Activated T-helper 17 cell treated with anti-CD3 and anti-CD28 coated beads, Interleukin-2, amount 50 U/mL, for 72 hours (primary cell): ENCODE measurements at regions not wholly inside any gene's neighbourhood (a gene's known extent, or its start where the extent isn't known, plus 50 kb on each side); places are given as distances from the start of the nearest gene placed in this dataset.
A peak's percentile ranks its signal among the peaks of the same experiment; 100 is the strongest.
"Not testable (repeated sequence)": the region's sequence is repeated elsewhere in the genome, so short reads cannot be mapped to it uniquely, and the experiment has no call there.

Source experiments
- ATAC-seq: fragments of 150-1000 bp; cut with Tn5 transposase; replicated peaks from 2 replicates; pipeline ENCODE4 v1.10.0; 2021; ENCODE audit warnings: mild to moderate bottlenecking, moderate library complexity
- H3K27ac Mint-ChIP-seq: one replicate; pipeline ENCODE4 v1.8.0; 2022; ENCODE audit warnings: mixed read lengths
- H3K27me3 Mint-ChIP-seq: one replicate; pipeline ENCODE4 v1.8.0; 2022; ENCODE audit warnings: mixed read lengths
- H3K36me3 Mint-ChIP-seq: one replicate; pipeline ENCODE4 v1.8.0; 2022; ENCODE audit warnings: low read depth, mild to moderate bottlenecking, mixed read lengths
- H3K4me1 Mint-ChIP-seq: one replicate; pipeline ENCODE4 v1.8.0; 2022; ENCODE audit warnings: mixed read lengths
- H3K4me3 Mint-ChIP-seq: one replicate; pipeline ENCODE4 v1.8.0; 2022; ENCODE audit warnings: mild to moderate bottlenecking, mixed read lengths
- H3K9me3 Mint-ChIP-seq: one replicate; pipeline ENCODE4 v1.8.0; 2022; ENCODE audit warnings: mixed read lengths

DNA sequence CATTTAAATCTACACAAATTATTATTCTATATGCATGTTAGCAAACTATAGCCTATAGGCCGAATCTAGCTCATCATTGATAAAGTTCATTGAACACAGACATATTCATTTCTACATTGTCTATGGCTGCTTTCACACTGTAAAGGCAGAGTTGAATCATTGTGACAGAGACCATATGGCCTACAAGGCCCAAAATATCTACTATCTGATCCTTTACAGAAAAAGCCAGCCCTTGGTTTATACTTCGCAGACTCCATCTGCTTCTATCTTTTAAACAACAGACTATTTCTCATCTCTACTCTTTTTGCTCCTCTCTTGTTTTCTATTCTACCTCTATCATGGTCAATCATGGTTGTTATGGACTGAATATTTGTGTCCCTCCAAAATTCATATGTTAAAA, 190.7 kb downstream of the EXOC5 start:
- Mint-ChIP-seq H3K4me1 (no peaks in the 10 kb centered on the region), H3K9me3 (no peaks in the 10 kb centered on the region), H3K4me3 (no peak overlapping the region), H3K27ac (no peak overlapping the region), H3K36me3 (no peaks in the 10 kb centered on the region), H3K27me3 (peaks cover 10% of the 10 kb centered on the region)
- no peak for ATAC-seq

DNA sequence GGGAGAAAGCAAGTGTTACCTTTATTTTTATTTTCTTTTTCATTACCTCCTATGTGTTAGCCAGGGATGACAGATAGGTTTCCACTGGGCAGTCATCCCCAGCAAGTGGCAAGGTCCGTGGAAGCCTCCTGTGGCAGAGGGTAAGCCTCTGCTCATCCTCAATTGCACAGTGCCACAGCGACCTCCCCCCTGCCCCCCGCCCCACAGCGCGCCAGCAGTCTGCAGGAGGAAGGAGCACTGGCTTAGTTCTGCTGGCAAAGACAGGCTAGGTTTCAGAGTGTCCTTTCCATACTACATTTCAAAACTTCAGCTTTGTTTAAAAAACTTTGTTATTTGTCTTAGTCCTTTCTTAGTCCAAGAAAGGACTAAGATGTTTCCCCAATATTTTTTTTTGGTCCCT, 194.7 kb downstream of the EXOC5 start:
- Mint-ChIP-seq H3K27ac (no peak overlapping the region), H3K4me1 (no peaks in the 10 kb centered on the region), H3K4me3 (no peak overlapping the region), H3K27me3 (peaks cover 3% of the 10 kb centered on the region), H3K9me3 (no peaks in the 10 kb centered on the region), H3K36me3 (no peaks in the 10 kb centered on the region)
- ATAC-seq = no peak

DNA sequence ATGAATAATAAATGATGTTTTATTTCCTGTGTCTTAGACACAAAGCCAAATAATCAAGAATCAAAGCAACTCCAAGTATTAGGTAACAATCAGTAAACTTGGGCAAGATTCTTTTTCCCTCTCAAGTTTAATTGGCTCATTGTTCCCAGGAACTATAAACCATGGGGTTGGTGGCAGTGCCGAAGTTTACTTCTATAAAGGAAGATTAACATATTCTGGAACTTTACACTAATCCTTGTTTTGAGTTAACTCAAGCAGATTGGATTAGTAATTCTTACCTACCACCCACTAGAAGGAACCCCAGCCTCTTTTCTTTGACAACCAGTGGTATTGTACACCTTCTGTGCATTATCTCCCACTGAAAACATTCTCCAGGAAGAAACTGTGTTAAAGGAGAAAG, 197.1 kb downstream of the EXOC5 start:
- Mint-ChIP-seq H3K4me1 (no peaks in the 10 kb centered on the region), H3K27me3 (peaks cover 14% of the 10 kb centered on the region), H3K4me3 (no peak overlapping the region), H3K27ac (no peak overlapping the region), H3K36me3 (no peaks in the 10 kb centered on the region), H3K9me3 (no peaks in the 10 kb centered on the region)
- no peak for ATAC-seq

DNA sequence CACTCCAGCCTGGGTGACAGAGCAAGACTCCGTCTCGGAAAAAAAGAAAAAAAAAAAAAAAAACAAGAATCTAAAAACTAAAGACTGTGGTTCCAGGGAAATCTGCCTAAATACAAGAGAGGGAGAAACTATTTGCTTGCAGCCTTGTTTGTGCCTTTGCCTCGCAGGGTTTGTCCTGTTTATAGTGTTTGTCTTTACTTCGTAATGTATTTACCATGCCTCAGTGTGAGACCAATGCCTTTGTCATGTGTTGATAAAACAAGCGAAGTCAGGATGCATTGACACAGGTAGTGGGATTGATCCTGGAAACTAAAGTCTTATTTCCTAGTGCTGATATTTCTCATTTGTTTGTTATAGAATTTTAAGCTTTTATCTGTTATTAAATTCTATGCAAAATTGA, 199.0 kb downstream of the EXOC5 start:
- H3K4me3 Mint-ChIP-seq = no peak overlapping the region
- H3K27ac Mint-ChIP-seq = no peak overlapping the region
- ATAC-seq = no peak
- H3K27me3 Mint-ChIP-seq = peaks cover 14% of the 10 kb centered on the region
- no peaks in the 10 kb centered on the region for H3K4me1 Mint-ChIP-seq
- H3K9me3 Mint-ChIP-seq = no peaks in the 10 kb centered on the region
- no peaks in the 10 kb centered on the region for H3K36me3 Mint-ChIP-seq

DNA sequence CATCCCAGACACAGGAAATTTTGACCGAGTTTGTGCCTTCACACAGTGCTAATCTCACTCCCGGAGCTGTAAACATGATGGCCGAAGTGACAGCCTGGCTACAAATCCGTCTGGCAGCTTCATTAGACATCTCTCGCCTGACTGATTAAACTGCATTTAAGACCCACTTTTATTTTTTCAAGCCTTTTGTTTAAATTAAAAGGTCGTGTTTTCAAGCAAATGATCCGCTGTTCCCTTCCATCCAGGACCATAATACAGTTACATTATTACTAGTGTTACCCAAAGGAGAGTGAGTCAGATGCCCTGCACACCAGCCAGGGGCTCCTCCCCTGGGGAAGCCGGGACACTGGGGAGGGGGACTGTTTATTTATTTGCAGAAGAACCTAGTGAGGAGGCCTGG, 200.2 kb downstream of the EXOC5 start:
- Mint-ChIP-seq H3K9me3 (no peaks in the 10 kb centered on the region), H3K4me3 (no peak overlapping the region), H3K27me3 (peaks cover 14% of the 10 kb centered on the region), H3K27ac (no peak overlapping the region), H3K4me1 (no peaks in the 10 kb centered on the region), H3K36me3 (no peaks in the 10 kb centered on the region)
- ATAC-seq = no peak

DNA sequence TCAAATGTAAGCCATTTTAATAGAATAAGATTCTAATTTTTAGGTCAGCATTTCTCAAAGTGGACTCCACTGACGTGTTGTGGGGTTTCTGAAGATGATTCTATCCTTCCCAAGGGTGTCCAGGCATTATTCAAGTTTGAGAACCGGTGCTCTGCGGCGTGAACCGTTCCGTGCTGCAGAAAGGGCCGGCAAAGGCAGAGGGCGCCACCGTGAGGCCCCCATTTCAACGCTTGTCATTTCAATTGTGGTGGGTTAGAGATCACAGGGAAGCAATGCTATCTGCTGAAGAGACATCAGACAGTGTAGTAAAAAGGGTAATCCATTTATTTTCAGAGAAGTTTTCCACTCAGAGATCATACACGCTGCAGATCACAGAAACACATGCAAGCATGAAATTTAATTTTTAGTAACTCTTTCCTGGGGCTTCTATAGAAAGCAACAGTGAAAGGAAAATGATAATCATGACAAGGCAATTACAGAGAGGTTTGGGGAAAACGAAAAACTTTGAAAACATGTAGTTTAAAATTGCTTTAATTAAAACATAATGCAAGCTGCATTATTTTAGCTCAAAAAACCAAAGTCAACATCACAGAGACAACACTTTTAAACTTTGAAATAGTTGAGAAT, 201.7 kb downstream of the EXOC5 start:
- H3K27me3 Mint-ChIP-seq = peaks cover 20% of the 10 kb centered on the region
- H3K4me1 Mint-ChIP-seq = peaks cover 7% of the 10 kb centered on the region
- no peak overlapping the region for H3K4me3 Mint-ChIP-seq
- H3K9me3 Mint-ChIP-seq = no peaks in the 10 kb centered on the region
- no peak overlapping the region for H3K27ac Mint-ChIP-seq
- peak; percentile 70 for ATAC-seq
- H3K36me3 Mint-ChIP-seq = no peaks in the 10 kb centered on the region

DNA sequence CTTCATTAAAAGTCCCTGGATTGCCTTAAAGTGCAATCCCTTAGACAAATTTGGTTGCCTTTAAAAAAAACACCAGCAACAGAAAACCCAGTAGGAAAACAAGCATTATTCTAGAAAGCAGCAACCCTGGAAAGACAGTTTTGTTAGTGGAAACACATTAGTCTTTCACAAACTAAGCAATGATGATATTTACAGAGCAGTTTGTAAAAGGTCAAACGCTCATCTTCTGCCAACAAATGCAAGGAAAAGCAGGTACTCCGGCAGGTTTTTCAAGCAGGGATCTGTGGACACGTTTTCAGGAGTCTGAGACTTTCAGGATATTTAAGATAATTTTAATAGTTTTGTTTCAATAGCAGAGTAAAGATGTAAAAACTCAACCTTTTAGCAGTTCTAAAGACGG, 202.2 kb downstream of the EXOC5 start:
- Mint-ChIP-seq H3K27ac (no peak overlapping the region), H3K36me3 (no peaks in the 10 kb centered on the region), H3K27me3 (peaks cover 20% of the 10 kb centered on the region), H3K4me3 (no peak overlapping the region), H3K9me3 (no peaks in the 10 kb centered on the region), H3K4me1 (peaks cover 7% of the 10 kb centered on the region)
- ATAC-seq = no peak

DNA sequence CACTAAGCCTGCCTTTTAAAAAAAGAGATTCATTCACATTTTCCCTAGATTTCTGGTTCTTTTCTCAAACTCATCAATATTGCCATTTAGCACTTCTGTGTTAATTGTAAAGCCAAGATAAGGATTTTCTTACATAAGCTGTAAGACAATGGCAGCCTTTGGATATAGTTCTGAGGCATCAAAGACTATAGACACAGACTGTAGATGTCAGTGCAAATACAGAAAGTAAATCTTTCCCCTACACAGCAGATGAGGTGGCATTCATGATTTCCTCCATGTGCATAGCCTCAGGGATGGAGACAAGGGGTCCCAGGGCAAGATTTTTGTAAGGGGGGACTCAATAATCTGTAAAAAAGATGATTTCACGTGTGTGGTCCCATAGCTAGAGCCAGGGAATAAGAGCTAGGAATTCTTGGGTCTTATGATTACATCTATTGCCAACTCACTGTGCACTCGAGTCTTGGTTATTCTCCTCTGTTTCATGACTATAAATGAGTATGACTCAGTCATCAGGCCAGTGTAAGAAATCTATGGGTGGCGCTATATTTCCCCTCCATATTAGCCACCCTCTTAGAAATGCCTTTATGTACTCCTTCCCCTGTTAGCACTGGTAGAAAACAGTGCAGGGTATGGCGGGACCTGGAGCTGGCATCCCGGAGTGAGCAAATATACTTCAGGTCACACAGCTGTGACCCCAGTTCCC, 207.5 kb downstream of the EXOC5 start:
- Mint-ChIP-seq H3K9me3 (no peaks in the 10 kb centered on the region), H3K27me3 (peaks cover 6% of the 10 kb centered on the region), H3K36me3 (no peaks in the 10 kb centered on the region), H3K4me3 (peak overlapping the region; percentile 49), H3K4me1 (peaks cover 24% of the 10 kb centered on the region), H3K27ac (peak overlapping the region; percentile 74)
- ATAC-seq = peak; percentile 53

DNA sequence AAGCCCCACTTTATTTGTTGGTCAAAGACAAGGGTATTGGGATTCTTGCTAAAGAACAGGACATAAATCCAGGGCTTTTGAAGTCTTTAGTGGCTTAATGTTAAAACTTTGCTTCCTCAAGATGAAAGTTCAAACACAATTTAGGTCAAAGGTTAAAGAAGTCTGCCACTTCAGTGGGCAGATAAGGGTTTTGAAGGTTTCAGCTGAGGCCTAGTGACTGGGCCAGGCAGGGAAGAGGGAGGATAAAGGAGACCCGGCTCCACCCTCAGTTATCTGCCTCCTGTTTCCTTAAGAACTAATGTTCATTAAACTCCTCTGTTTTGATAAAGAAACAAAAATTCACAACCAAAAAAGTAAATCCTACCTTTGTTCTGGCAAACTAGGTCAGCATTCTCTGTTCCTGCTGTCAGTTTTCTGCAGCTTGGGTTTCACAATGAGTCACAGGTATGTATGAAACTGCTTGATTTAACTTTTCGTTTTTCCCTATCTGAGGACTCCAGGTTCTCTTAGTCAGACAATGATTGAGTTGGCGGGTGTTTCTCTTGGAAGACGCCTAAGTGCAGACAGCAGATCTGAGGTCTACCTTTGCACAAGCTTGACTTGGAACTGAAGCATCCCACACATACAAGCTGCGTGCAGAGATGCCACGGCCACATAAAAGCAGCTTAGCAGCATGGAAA, 208.3 kb downstream of the EXOC5 start:
- H3K27me3 Mint-ChIP-seq = peaks cover 6% of the 10 kb centered on the region
- peak overlapping the region; percentile 49 for H3K4me3 Mint-ChIP-seq
- peaks cover 24% of the 10 kb centered on the region for H3K4me1 Mint-ChIP-seq
- ATAC-seq = peak; percentile 97
- H3K9me3 Mint-ChIP-seq = no peaks in the 10 kb centered on the region
- H3K27ac Mint-ChIP-seq = peak overlapping the region; percentile 74
- no peaks in the 10 kb centered on the region for H3K36me3 Mint-ChIP-seq

DNA sequence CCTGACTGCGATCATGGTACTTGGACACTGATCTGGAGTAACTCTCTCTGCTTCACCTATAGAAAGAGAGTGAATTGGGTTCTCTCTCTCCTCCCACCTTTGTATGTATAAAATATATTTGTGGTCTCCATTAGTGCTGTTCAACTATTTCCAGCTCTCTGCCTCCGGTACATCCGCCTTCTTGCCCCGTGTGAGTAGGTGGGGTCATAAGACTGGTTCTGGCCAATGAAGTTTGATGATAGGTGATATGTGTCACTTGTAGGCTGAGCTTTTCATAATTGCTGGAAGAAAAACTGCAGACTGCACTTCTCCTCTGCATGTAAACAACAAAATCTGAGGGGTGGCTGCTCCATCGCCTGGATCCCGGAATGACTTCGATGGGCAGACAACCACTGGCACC, 210.4 kb downstream of the EXOC5 start:
- Mint-ChIP-seq H3K4me1 (peaks cover 24% of the 10 kb centered on the region), H3K36me3 (no peaks in the 10 kb centered on the region), H3K27me3 (peaks cover 9% of the 10 kb centered on the region), H3K9me3 (no peaks in the 10 kb centered on the region), H3K4me3 (no peak overlapping the region), H3K27ac (no peak overlapping the region)
- ATAC-seq = no peak

DNA sequence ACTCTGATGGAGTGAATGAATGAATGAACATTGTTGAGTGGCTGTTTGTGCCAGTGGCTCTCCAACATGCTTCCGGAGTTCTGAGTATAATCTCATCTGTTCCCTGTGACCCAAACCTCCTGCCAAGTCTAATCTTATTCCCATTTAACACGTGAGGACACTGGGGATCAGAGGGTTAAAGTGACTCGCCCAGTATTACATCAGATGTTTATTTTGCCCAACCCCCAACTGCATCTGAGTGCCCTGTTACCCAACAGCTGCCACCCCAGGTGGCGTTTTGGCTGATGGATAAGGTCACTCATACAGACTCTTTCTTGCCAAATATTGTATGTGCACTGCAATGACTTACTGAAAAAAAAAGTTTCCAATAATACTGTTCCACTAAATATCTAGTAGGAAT, 210.9 kb downstream of the EXOC5 start:
- ATAC-seq = no peak
- H3K36me3 Mint-ChIP-seq = no peaks in the 10 kb centered on the region
- H3K4me3 Mint-ChIP-seq = no peak overlapping the region
- H3K27me3 Mint-ChIP-seq = peaks cover 9% of the 10 kb centered on the region
- no peak overlapping the region for H3K27ac Mint-ChIP-seq
- no peaks in the 10 kb centered on the region for H3K9me3 Mint-ChIP-seq
- peaks cover 24% of the 10 kb centered on the region for H3K4me1 Mint-ChIP-seq

DNA sequence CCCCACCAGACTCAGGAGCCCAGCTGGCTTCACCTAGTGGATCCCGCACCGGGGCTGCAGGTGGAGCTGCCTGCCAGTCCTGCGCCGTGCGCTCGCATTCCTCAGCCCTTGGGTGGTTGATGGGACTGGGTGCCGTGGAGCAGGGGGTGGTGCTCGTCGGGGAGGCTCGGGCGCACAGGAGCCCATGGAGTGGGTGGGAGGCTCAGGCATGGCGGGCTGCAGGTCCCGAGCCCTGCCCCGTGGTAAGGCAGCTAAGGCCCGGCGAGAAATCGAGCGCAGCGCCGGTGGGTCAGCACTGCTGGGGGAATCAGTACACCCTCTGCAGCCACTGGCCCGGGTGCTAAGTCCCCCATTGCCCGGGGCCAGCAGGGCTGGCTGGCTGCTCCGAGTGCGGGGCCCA, 212.2 kb downstream of the EXOC5 start:
- not testable (repeated sequence) for H3K27me3 Mint-ChIP-seq, ATAC-seq, H3K9me3 Mint-ChIP-seq, H3K4me3 Mint-ChIP-seq, H3K36me3 Mint-ChIP-seq, H3K27ac Mint-ChIP-seq
- peaks cover 17% of the 10 kb centered on the region for H3K4me1 Mint-ChIP-seq

DNA sequence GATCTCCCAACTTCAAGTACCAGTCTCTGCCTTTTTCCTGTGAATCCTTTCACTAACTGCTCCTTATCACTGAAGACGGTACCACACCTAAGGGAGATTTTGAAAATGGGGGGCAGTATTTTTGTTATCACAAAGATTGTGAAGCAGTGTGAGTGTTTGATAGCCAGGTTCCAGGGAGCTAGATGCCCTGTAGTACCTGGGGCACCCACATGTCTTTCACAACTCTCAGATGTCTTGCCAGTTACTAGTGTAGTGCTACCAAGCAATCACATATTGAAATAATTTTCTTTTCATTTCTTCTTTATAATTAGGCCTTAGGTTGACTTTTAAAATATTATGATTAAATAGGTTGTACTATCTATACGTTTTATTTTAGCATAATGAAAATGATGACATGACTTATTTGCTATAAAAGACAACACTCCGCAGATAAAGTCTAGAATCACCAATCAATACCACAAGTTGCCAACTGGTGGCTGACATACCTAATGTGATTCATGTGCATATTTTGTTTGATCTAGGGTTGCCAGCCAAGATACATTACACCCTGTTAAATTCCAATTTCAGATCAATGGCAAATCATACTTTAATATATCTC, 215.9 kb downstream of the EXOC5 start:
- no peaks in the 10 kb centered on the region for H3K4me1 Mint-ChIP-seq

DNA sequence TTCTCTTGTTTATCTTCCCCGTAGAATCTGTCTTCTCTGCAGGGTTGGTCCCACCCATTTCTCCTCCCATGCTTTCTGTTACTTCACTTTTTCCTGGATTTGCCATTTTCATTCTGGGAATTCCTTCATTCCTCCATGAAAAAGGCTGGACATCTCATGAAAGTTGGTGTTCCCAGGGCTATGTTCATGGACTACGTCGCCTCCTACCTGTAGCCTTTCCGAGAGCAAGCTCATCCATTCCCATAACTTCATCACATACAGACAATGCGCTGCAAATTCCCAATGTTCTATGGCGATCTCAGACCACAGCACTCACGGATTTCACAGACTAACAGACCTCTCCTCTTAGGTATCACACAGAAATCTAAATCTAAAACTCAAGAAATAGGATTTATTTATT, 217.1 kb downstream of the EXOC5 start:
- H3K27me3 Mint-ChIP-seq = peaks cover 10% of the 10 kb centered on the region
- H3K4me3 Mint-ChIP-seq = no peak overlapping the region
- no peaks in the 10 kb centered on the region for H3K36me3 Mint-ChIP-seq
- ATAC-seq = no peak
- no peak overlapping the region for H3K27ac Mint-ChIP-seq
- no peaks in the 10 kb centered on the region for H3K4me1 Mint-ChIP-seq
- no peaks in the 10 kb centered on the region for H3K9me3 Mint-ChIP-seq

More for the DNA sequence above, 215.9 kb downstream of the EXOC5 start:
- no peak for ATAC-seq
- no peak overlapping the region for H3K4me3 Mint-ChIP-seq
- peaks cover 10% of the 10 kb centered on the region for H3K27me3 Mint-ChIP-seq
- no peaks in the 10 kb centered on the region for H3K36me3 Mint-ChIP-seq
- H3K9me3 Mint-ChIP-seq = no peaks in the 10 kb centered on the region
- H3K27ac Mint-ChIP-seq = no peak overlapping the region

DNA sequence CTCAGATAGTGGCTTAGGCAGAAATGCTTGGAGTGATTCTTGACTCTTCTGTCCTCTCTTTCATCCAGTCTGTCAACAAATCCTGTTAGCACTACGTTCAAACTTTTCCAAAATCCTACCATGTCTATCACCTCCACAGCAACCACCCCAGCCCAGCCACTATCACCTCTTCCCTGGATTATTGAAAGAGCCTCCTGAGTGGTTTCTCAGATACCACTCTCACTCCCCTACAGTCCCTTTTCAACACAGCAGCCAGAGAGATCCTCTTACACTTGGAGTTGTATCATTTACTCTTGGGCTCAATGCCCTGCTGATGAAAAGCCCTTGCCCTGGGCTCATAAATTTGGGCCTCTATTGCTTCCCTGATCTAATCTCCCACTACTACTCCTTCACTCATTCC, 218.9 kb downstream of the EXOC5 start:
- Mint-ChIP-seq H3K36me3 (no peaks in the 10 kb centered on the region), H3K4me3 (no peak overlapping the region), H3K9me3 (no peaks in the 10 kb centered on the region), H3K27me3 (peaks cover 10% of the 10 kb centered on the region), H3K27ac (no peak overlapping the region), H3K4me1 (no peaks in the 10 kb centered on the region)
- ATAC-seq = no peak
